WERI-Rb-1 (cell line): ENCODE measurements at regions not wholly inside any gene's neighbourhood (a gene's known extent, or its start where the extent isn't known, plus 50 kb on each side); places are given as distances from the start of the nearest gene placed in this dataset.

Experiments
- DNase-seq: peaks from one replicate; pipeline ENCODE4 v3.0.0-alpha.2; 2020
- H3K27ac ChIP-seq: fragments of 250-450 bp; sonication (Bioruptor Pico); 2 replicates; pipeline ENCODE4 v1.5.1; 2020; ENCODE audit warnings: mild to moderate bottlenecking, moderate library complexity
- H3K27me3 ChIP-seq: fragments of 250-450 bp; sonication (Bioruptor Pico); 2 replicates; pipeline ENCODE4 v1.5.1; 2021; ENCODE audit warnings: mild to moderate bottlenecking, low read depth, moderate library complexity; ENCODE audit not compliant: insufficient read depth, severe bottlenecking
- H3K36me3 ChIP-seq: fragments of 250-450 bp; sonication (Bioruptor Pico); 2 replicates; pipeline ENCODE4 v1.5.1; 2020; ENCODE audit warnings: mild to moderate bottlenecking, moderate library complexity
- H3K4me3 ChIP-seq: 2 replicates; pipeline ENCODE4 v1.5.1; 2011; ENCODE audit warnings: low read depth, mild to moderate bottlenecking, control low read depth, low read length
- H3K9me3 ChIP-seq: fragments of 250-450 bp; sonication (Bioruptor Pico); 2 replicates; pipeline ENCODE4 v1.5.1; 2021; ENCODE audit warnings: mild to moderate bottlenecking, moderate library complexity; ENCODE audit not compliant: severe bottlenecking
- TF ChIP-seq, protein P1 (sequence below): IDR thresholded peaks from 2 replicates; pipeline ENCODE4 v1.5.1; 2011; ENCODE audit warnings: low read depth, mild to moderate bottlenecking, control low read depth, inconsistent platforms, low read length

DNA sequence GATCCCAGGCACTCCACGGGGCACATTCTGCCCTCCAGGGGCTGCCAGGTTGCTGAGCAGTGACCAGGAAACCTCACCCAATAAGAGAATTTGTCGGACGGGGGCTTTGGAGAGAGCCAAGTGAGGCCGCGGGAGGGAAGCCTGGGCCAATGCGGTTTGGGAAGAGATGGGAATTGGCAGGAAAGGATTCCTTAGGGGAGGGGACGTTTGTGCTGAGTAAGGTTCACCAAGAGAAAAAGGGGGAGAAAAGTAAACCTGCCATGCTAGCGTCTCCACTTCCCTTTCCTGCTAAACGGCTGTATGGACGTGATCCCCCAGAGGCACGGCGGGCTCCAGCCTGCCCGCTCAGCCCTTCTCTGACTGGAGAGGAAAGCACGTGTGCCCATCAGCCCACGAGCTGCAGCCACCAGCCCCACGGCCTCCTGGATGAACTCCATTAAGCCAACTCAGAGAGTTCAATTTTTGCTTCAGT lies 194.4 kb upstream of the ID2 start:
- DNase-seq = no peak
- TF ChIP-seq, protein P1, sequence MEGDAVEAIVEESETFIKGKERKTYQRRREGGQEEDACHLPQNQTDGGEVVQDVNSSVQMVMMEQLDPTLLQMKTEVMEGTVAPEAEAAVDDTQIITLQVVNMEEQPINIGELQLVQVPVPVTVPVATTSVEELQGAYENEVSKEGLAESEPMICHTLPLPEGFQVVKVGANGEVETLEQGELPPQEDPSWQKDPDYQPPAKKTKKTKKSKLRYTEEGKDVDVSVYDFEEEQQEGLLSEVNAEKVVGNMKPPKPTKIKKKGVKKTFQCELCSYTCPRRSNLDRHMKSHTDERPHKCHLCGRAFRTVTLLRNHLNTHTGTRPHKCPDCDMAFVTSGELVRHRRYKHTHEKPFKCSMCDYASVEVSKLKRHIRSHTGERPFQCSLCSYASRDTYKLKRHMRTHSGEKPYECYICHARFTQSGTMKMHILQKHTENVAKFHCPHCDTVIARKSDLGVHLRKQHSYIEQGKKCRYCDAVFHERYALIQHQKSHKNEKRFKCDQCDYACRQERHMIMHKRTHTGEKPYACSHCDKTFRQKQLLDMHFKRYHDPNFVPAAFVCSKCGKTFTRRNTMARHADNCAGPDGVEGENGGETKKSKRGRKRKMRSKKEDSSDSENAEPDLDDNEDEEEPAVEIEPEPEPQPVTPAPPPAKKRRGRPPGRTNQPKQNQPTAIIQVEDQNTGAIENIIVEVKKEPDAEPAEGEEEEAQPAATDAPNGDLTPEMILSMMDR = no peak
- Histone ChIP-seq H3K4me3 (no peak overlapping the region), H3K27ac (no peak overlapping the region), H3K36me3 (no peaks in the 10 kb centered on the region), H3K27me3 (no peaks in the 10 kb centered on the region), H3K9me3 (no peaks in the 10 kb centered on the region)

DNA sequence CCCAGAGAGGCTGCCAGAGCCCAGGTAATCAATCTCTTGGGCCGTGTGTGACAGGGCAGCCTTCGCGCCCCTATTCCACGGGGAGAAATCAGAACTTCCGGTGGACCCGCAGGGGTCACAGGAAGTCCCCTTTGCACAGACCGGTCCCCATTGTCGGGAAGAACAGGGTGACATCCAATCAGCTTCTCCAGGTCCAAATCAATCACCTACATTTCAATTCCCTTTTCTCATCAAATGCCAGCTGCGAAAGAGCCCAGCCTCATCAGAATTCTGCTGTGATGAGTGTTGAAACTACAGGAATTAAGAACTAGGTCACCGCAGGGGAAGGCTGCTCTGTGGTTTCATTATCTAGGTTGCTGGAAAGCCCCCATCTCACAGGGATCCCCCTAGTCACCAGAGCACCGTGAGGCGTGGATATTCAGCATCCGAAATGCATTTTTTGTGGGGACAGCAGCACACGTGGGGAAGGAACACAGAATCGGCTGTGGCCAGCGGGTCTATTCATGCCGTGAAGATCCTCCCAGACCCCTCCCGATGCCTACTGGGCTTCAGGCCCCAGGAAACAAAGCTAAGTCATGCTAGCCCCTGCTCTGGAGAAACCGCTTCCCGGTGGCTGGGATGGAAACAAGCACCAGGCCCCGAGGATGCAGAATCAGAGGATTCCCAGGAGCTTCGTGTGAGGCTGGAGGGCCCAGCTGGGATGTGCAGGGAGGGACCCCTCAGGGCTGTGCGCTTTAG lies 193.7 kb upstream of the ID2 start:
- H3K36me3 ChIP-seq = no peaks in the 10 kb centered on the region
- TF ChIP-seq, protein P1 = no peak
- H3K9me3 ChIP-seq = no peaks in the 10 kb centered on the region
- no peak overlapping the region for H3K4me3 ChIP-seq
- DNase-seq = no peak
- H3K27ac ChIP-seq = no peak overlapping the region
- no peaks in the 10 kb centered on the region for H3K27me3 ChIP-seq

DNA sequence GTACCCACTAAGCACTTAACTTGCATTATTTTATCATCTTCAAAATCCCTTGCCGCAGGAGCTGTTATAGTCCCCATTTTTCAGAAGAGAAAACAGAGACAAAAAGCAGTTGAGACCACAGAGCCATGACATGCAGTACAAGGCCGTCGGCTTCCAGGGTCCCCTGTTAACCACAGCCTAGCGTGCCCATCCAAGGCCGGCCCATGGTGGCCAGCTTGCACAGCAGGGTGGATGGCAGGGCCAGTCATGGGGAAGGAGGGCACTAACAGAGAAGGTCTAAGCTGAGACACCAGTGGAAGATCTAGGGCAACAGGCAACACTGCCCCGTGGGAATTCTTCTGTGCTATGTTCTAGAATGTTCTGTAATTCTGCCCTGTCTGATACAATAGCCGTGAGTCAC lies 192.6 kb upstream of the ID2 start:
- H3K27ac ChIP-seq = no peak overlapping the region
- TF ChIP-seq, protein P1 = no peak

DNA sequence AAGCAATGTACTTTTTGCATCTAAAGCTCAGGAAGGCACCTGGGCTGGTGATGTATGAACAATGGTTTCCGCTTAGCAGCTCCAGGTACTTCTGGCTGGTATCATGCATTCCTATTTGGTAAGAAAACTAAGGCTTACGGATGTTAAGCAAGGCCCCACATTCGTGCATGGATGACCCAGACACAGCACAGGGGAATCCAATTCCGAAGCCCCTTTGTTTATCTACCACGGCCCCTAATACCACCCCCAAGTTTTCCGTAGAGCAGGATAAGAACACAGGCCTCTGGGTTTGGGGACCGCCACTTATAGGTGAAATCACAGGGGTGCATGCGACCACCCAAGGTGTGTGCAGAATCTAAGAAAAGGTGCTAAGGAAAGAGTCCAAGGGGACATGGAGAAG lies 192.1 kb upstream of the ID2 start:
- H3K9me3 ChIP-seq = no peaks in the 10 kb centered on the region
- no peak for DNase-seq
- TF ChIP-seq, protein P1 = no peak
- H3K36me3 ChIP-seq = no peaks in the 10 kb centered on the region
- H3K4me3 ChIP-seq = no peak overlapping the region
- H3K27ac ChIP-seq = no peak overlapping the region
- no peaks in the 10 kb centered on the region for H3K27me3 ChIP-seq

More for the DNA sequence above, 192.6 kb upstream of the ID2 start:
- no peak overlapping the region for H3K4me3 ChIP-seq
- no peaks in the 10 kb centered on the region for H3K9me3 ChIP-seq
- no peaks in the 10 kb centered on the region for H3K27me3 ChIP-seq
- H3K36me3 ChIP-seq = no peaks in the 10 kb centered on the region
- DNase-seq = no peak

DNA sequence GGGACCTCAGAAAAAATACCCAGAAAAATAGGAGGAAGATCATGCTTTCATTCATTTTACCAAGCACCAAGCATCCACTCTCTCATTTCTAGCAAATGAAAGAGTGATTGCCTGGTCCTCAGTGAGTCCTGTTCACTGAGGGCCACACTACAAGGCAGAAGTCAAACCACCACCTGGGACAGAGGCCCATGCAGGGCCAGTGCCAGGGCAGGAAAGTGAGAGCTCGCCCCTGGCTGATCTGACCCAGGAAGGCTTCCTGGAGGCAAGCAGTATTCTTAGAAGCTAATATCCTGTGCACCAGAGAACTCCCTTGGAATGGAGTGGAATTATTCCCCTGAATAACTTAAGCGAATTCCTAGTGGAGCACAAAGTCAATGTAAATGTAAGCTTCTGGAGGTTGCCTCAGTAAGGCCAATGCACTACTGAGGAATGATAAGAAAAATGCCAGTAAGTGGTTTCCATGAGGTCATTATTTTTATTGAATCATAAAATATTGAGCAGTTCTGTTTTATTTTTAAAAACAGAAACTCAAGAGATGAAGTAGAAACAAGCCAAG lies 191.6 kb upstream of the ID2 start:
- no peak overlapping the region for H3K4me3 ChIP-seq
- H3K27me3 ChIP-seq = no peaks in the 10 kb centered on the region
- H3K9me3 ChIP-seq = no peaks in the 10 kb centered on the region
- H3K27ac ChIP-seq = no peak overlapping the region
- TF ChIP-seq, protein P1 = no peak
- H3K36me3 ChIP-seq = no peaks in the 10 kb centered on the region
- no peak for DNase-seq
